H1 (cell line): ENCODE measurements at regions not wholly inside any gene's neighbourhood (a gene's known extent, or its start where the extent isn't known, plus 50 kb on each side); places are given as distances from the start of the nearest gene placed in this dataset.

Experiments
- CTCF ChIA-PET: fragments of 300-600 bp; sonication (Branson Sonifier 250); formaldehyde crosslinking; loops from one replicate; lab custom pipeline; 2021; ENCODE audit not compliant: partially characterized antibody; lab: Charles Lee
- POLR2A ChIA-PET: fragments of 300-600 bp; sonication (Branson Sonifier 250); formaldehyde crosslinking; loops from one replicate; lab custom pipeline; 2021; ENCODE audit warnings: inconsistent platforms; ENCODE audit not compliant: partially characterized antibody; lab: Charles Lee
- DNase-seq, 2 experiments: peaks; one replicate each; pipeline versions ENCODE4 v3.0.0 to v3.0.0-alpha.2; 2010 to 2022; ENCODE audit warnings: low spot score in 2 of 2, low read depth in 1 of 2, mixed read lengths in 1 of 2
- FAIRE-seq: peaks from 2 replicates; lab custom pipeline; 2011; peaks lifted over from hg19 to GRCh38; lab: Jason Lieb, UNC
- H2AFZ ChIP-seq: 2 replicates; pipeline ENCODE4 v1.8.1; 2012; ENCODE audit warnings: low read length, inconsistent platforms
- H2AK5ac ChIP-seq: 2 replicates; pipeline ENCODE4 v1.6.1; 2013; ENCODE audit warnings: low read depth, low read length
- H2BK120ac ChIP-seq: replicated peaks from 2 replicates; pipeline ENCODE3; 2013; ENCODE audit warnings: low read depth, low read length, inconsistent platforms
- H2BK12ac ChIP-seq: 2 replicates; pipeline ENCODE4 v1.6.1; 2013; ENCODE audit warnings: low read depth, low read length
- H2BK15ac ChIP-seq: 2 replicates; pipeline ENCODE4 v1.6.1; 2013; ENCODE audit warnings: low read length
- H2BK20ac ChIP-seq: 2 replicates; pipeline ENCODE4 v1.6.1; 2013; ENCODE audit warnings: low read length
- H2BK5ac ChIP-seq: 2 replicates; pipeline ENCODE4 v1.6.1; 2013; ENCODE audit warnings: low read depth, low read length
- H3K14ac ChIP-seq: 2 replicates; pipeline ENCODE4 v1.6.1; 2013; ENCODE audit warnings: inconsistent platforms; ENCODE audit not compliant: insufficient read length
- H3K18ac ChIP-seq: 2 replicates; pipeline ENCODE4 v1.6.1; 2013; ENCODE audit warnings: low read length; ENCODE audit errors: extremely low read depth
- H3K23ac ChIP-seq: 2 replicates; pipeline ENCODE4 v1.6.1; 2013; ENCODE audit warnings: inconsistent platforms; ENCODE audit not compliant: insufficient read length
- H3K23me2 ChIP-seq: 2 replicates; pipeline ENCODE4 v1.6.1; 2013; ENCODE audit warnings: low read depth, low read length
- H3K27ac ChIP-seq: 2 replicates; pipeline ENCODE4 v1.6.1; 2011; ENCODE audit warnings: low read depth, low read length, inconsistent platforms
- H3K27me3 ChIP-seq, 4 experiments: replicated peaks in 1 of 4; 1 replicate in 1 of 4; 2 replicates in 3 of 4; pipeline versions ENCODE4 v1.6.1 to v1.8.1; 2011 to 2013; ENCODE audit warnings: low read length in 3 of 4, mild to moderate bottlenecking in 3 of 4, inconsistent platforms in 2 of 4, mixed read lengths in 2 of 4, moderate library complexity in 1 of 4; ENCODE audit not compliant: control insufficient read depth in 3 of 4, insufficient read depth in 3 of 4; ENCODE audit errors: extremely low read depth in 1 of 4
- H3K36me3 ChIP-seq, 4 experiments: 2 replicates each; pipeline versions ENCODE4 v1.6.1 to v1.8.1; 2011 to 2013; ENCODE audit warnings: mild to moderate bottlenecking in 4 of 4, low read length in 3 of 4, moderate library complexity in 2 of 4, control low read depth in 1 of 4, inconsistent platforms in 1 of 4; ENCODE audit not compliant: insufficient read depth in 4 of 4, control insufficient read depth in 2 of 4
- H3K4ac ChIP-seq: replicated peaks from 2 replicates; pipeline ENCODE3; 2013; ENCODE audit warnings: low read length, low read depth, mixed read lengths, inconsistent platforms; ENCODE audit not compliant: insufficient read length
- H3K4me1 ChIP-seq, 4 experiments: replicated peaks in 1 of 4; 1 replicate in 1 of 4; 2 replicates in 3 of 4; pipeline versions ENCODE4 v1.6.1 to v1.8.1; 2011 to 2013; ENCODE audit warnings: low read length in 3 of 4, inconsistent platforms in 2 of 4, mixed read lengths in 1 of 4; ENCODE audit not compliant: insufficient read depth in 4 of 4, control insufficient read depth in 3 of 4
- H3K4me2 ChIP-seq, 2 experiments: 2 replicates each; pipeline versions ENCODE4 v1.6.1 to v1.8.1; 2011 to 2013; ENCODE audit warnings: low read depth in 2 of 2, low read length in 2 of 2, control low read depth in 1 of 2, inconsistent platforms in 1 of 2, mild to moderate bottlenecking in 1 of 2; ENCODE audit not compliant: insufficient read depth in 1 of 2
- H3K4me3 ChIP-seq, 4 experiments: fragments of 200-600, 300-600 bp in 1 of 4; sonication (generic), shearing (Covaris generic), sonication (Bioruptor Twin) in 1 of 4; 2 replicates each; pipeline versions ENCODE4 v1.5.1 to v1.8.1; 2011 to 2016; ENCODE audit warnings: low read length in 4 of 4, low read depth in 3 of 4, control low read depth in 2 of 4, inconsistent platforms in 2 of 4, mild to moderate bottlenecking in 2 of 4, mixed read lengths in 1 of 4, moderate library complexity in 1 of 4; ENCODE audit not compliant: insufficient read depth in 2 of 4; ENCODE audit errors: extremely low read depth in 1 of 4
- H3K56ac ChIP-seq: replicated peaks from 2 replicates; pipeline ENCODE3; 2013; ENCODE audit warnings: low read depth, mild to moderate bottlenecking, mixed read lengths, low read length, inconsistent platforms; ENCODE audit not compliant: insufficient read length
- H3K79me1 ChIP-seq: 2 replicates; pipeline ENCODE4 v1.6.1; 2013; ENCODE audit warnings: low read depth, low read length, control low read depth
- H3K79me2 ChIP-seq, 2 experiments: 2 replicates each; pipeline versions ENCODE4 v1.6.1 to v1.8.1; 2012 to 2013; ENCODE audit warnings: low read length in 2 of 2, mild to moderate bottlenecking in 2 of 2, inconsistent platforms in 1 of 2; ENCODE audit not compliant: insufficient read depth in 2 of 2, control insufficient read depth in 1 of 2
- H3K9ac ChIP-seq, 4 experiments: replicated peaks in 1 of 4; 1 replicate in 1 of 4; 2 replicates in 3 of 4; pipeline versions ENCODE4 v1.6.1 to v1.8.1; 2011 to 2013; ENCODE audit warnings: low read depth in 3 of 4, low read length in 3 of 4, control low read depth in 2 of 4, mild to moderate bottlenecking in 2 of 4, moderate library complexity in 2 of 4, inconsistent platforms in 1 of 4; ENCODE audit errors: extremely low read depth in 1 of 4
- H3K9me3 ChIP-seq, 2 experiments: 2 replicates each; pipeline versions ENCODE4 v1.6.1 to v1.8.1; 2012 to 2013; ENCODE audit warnings: mild to moderate bottlenecking in 2 of 2, moderate library complexity in 2 of 2, control low read depth in 1 of 2, inconsistent platforms in 1 of 2, low read depth in 1 of 2, low read length in 1 of 2, mixed read lengths in 1 of 2; ENCODE audit not compliant: insufficient read depth in 2 of 2
- H4K20me1 ChIP-seq, 2 experiments: replicated peaks in 1 of 2; 2 replicates each; pipeline versions ENCODE3 to v1.8.1; 2011 to 2013; ENCODE audit warnings: inconsistent platforms in 2 of 2, low read length in 2 of 2, mild to moderate bottlenecking in 1 of 2; ENCODE audit not compliant: insufficient read depth in 2 of 2, control insufficient read depth in 1 of 2
- H4K5ac ChIP-seq: 2 replicates; pipeline ENCODE4 v1.6.1; 2013; ENCODE audit warnings: low read length, low read depth, mixed read lengths, inconsistent platforms; ENCODE audit not compliant: insufficient read length
- H4K8ac ChIP-seq: 2 replicates; pipeline ENCODE4 v1.8.0; 2013; ENCODE audit warnings: mild to moderate bottlenecking, moderate library complexity, low read length, inconsistent platforms; ENCODE audit not compliant: insufficient read depth; ENCODE audit errors: extremely low read depth
- H4K91ac ChIP-seq: replicated peaks from 2 replicates; pipeline ENCODE3; 2013; ENCODE audit warnings: low read length, mixed read lengths, inconsistent platforms; ENCODE audit not compliant: insufficient read length
- E2F6 ChIP-seq: IDR thresholded peaks from 2 replicates; pipeline ENCODE4 v1.6.1; 2012; ENCODE audit warnings: inconsistent platforms
- GTF2F1 ChIP-seq: IDR thresholded peaks from 2 replicates; pipeline ENCODE4 v1.6.1; 2012; ENCODE audit warnings: low read depth, low read length, improper control_type of control experiment, borderline replicate concordance
- HDAC2 ChIP-seq, 2 experiments: fragments of 300-600 bp in 1 of 2; sonication (generic) in 1 of 2; IDR thresholded peaks; 2 replicates each; pipeline ENCODE4 v1.6.1; 2011 to 2012; ENCODE audit warnings: low read depth in 2 of 2, low read length in 2 of 2, mild to moderate bottlenecking in 2 of 2, moderate library complexity in 2 of 2, borderline replicate concordance in 1 of 2, inconsistent platforms in 1 of 2
- KDM1A ChIP-seq: fragments of 200-600, 300-600 bp; sonication (generic); IDR thresholded peaks from 2 replicates; pipeline ENCODE4 v1.7.1; 2016; ENCODE audit warnings: mild to moderate bottlenecking, low read length, borderline replicate concordance
- MAFK ChIP-seq: IDR thresholded peaks from 2 replicates; pipeline ENCODE4 v1.6.1; 2012; ENCODE audit warnings: low read depth, mild to moderate bottlenecking, improper control_type of control experiment, low read length
- NRF1 ChIP-seq: IDR thresholded peaks from 2 replicates; pipeline ENCODE4 v1.6.1; 2011; ENCODE audit warnings: mild to moderate bottlenecking, low read depth, low read length, improper control_type of control experiment
- RXRA ChIP-seq: IDR thresholded peaks from 2 replicates; pipeline ENCODE4 v1.6.1; 2011; ENCODE audit warnings: low read depth, mild to moderate bottlenecking, low read length, moderate library complexity; ENCODE audit not compliant: insufficient read depth
- SIN3A ChIP-seq, 2 experiments: IDR thresholded peaks in 1 of 2; conservative IDR thresholded peaks in 1 of 2; 2 replicates each; pipeline ENCODE4 v1.6.1; 2011 to 2012; ENCODE audit warnings: low read length in 2 of 2, improper control_type of control experiment in 1 of 2, low read depth in 1 of 2, mild to moderate bottlenecking in 1 of 2
- SP2 ChIP-seq: IDR thresholded peaks from 2 replicates; pipeline ENCODE4 v1.6.1; 2012; ENCODE audit warnings: mild to moderate bottlenecking, low read length, inconsistent platforms
- SRF ChIP-seq: IDR thresholded peaks from 2 replicates; pipeline ENCODE4 v1.6.1; 2011; ENCODE audit warnings: mild to moderate bottlenecking, low read depth, low read length, moderate library complexity
- TAF1 ChIP-seq: IDR thresholded peaks from 2 replicates; pipeline ENCODE4 v1.6.1; 2011; ENCODE audit warnings: mild to moderate bottlenecking, low read depth, low read length
- TAF7 ChIP-seq: optimal IDR thresholded peaks from 2 replicates; pipeline ENCODE3; 2011; ENCODE audit warnings: low read depth, mild to moderate bottlenecking, inconsistent platforms, low read length, moderate library complexity, borderline replicate concordance
- YY1 ChIP-seq: IDR thresholded peaks from 2 replicates; pipeline ENCODE4 v1.6.1; 2011; ENCODE audit warnings: low read depth, mild to moderate bottlenecking, low read length
- WGBS, 2 experiments: shearing (Covaris generic) in 1 of 2; methylation state at CpG; one replicate each; pipeline versions ENCODE4 v1.1.6 to v1.1.7; 2013 to 2015; ENCODE audit warnings: low lambda C conversion rate in 2 of 2, mixed read lengths in 2 of 2, inconsistent platforms in 1 of 2, low coverage in 1 of 2, missing lambda C conversion rate in 1 of 2; ENCODE audit not compliant: insufficient replicate concordance in 2 of 2, insufficient coverage in 1 of 2, insufficient read length in 1 of 2; ENCODE audit errors: extremely low coverage in 1 of 2, missing lambda C conversion rate in 1 of 2; 5-methylcytosine and 5-hydroxymethylcytosine counted together

GRCh38 chr16:35210681-35211433 is 1751.4 kb downstream of the TP53TG3F start:
- H3K18ac ChIP-seq: no peak overlapping the region
- no peak overlapping the region for H2BK12ac ChIP-seq
- no peaks in the 10 kb centered on the region for H3K27me3 ChIP-seq
- no peak overlapping the region for H3K56ac ChIP-seq
- no peak overlapping the region for H2BK120ac ChIP-seq
- no peaks in the 10 kb centered on the region for H3K23me2 ChIP-seq
- H3K23ac ChIP-seq: no peak overlapping the region
- no peak overlapping the region for H3K27ac ChIP-seq
- H2BK20ac ChIP-seq: no peak overlapping the region
- WGBS, 2 experiments: 82% methylated on average over 3 of the region's 3 CpGs; no CpG with 5 or more reads in 1 of the 2 experiments
- no peak overlapping the region for H3K4ac ChIP-seq
- H2BK5ac ChIP-seq: no peak overlapping the region
- no peak overlapping the region for H3K4me3 ChIP-seq
- H2BK15ac ChIP-seq: no peak overlapping the region
- no peaks in the 10 kb centered on the region for H4K20me1 ChIP-seq
- CTCF ChIA-PET: no interaction called here
- no peak overlapping the region for H2AFZ ChIP-seq
- no peak for DNase-seq
- no peaks in the 10 kb centered on the region for H3K4me1 ChIP-seq
- peaks cover 46 to 70% of the 10 kb centered on the region in 2 experiments for H3K9me3 ChIP-seq
- no peak overlapping the region for H3K9ac ChIP-seq
- H3K36me3 ChIP-seq: peaks cover 0 to 3% (median 0%) of the 10 kb centered on the region in 4 experiments; a peak in 1 of 8 replicates
- no peak overlapping the region for H4K5ac ChIP-seq
- H3K14ac ChIP-seq: no peak overlapping the region
- H4K8ac ChIP-seq: no peak overlapping the region
- POLR2A ChIA-PET: no interaction called here
- H2AK5ac ChIP-seq: no peak overlapping the region
- no peaks in the 10 kb centered on the region for H3K79me1 ChIP-seq
- FAIRE-seq: no peak
- no peak overlapping the region for H3K4me2 ChIP-seq
- no peaks in the 10 kb centered on the region for H3K79me2 ChIP-seq
- H4K91ac ChIP-seq: no peak overlapping the region
- no peak for TF ChIP-seq TAF1
- no peak for TF ChIP-seq SIN3A (conservative IDR thresholded peaks at IDR 0.05 in 1 of 2, IDR thresholded peaks at IDR 0.05 in 1 of 2; ENCODE audit: low read depth in 1 of 2, low read length in 2 of 2)
- TF ChIP-seq E2F6: no peak
- TF ChIP-seq SP2: no peak
- TF ChIP-seq GTF2F1: no peak
- no peak for TF ChIP-seq MAFK
- TF ChIP-seq SRF: no peak
- TF ChIP-seq TAF7: no peak
- TF ChIP-seq YY1: no peak
- no peak for TF ChIP-seq NRF1
- TF ChIP-seq RXRA: no peak
- TF ChIP-seq KDM1A: no peak
- TF ChIP-seq HDAC2 (IDR thresholded peaks at IDR 0.05; ENCODE audit: borderline replicate concordance in 1 of 2, low read depth in 2 of 2, low read length in 2 of 2): no peak
